Stimulated activated CD8-positive, alpha-beta memory T cell treated with anti-CD3 and anti-CD28 coated beads, Interleukin-7, amount 100 ng/mL, for 1 hour (primary cell): ENCODE measurements at regions not wholly inside any gene's neighbourhood (a gene's known extent, or its start where the extent isn't known, plus 50 kb on each side); places are given as distances from the start of the nearest gene placed in this dataset.
"Not testable (repeated sequence)": the region's sequence is repeated elsewhere in the genome, so short reads cannot be mapped to it uniquely, and the experiment has no call there.

Experiments
- DNase-seq, 2 donors: peaks; one replicate each; pipeline ENCODE4 v3.0.0-alpha.2; 2020; ENCODE audit warnings: low read depth in 2 of 2

DNA sequence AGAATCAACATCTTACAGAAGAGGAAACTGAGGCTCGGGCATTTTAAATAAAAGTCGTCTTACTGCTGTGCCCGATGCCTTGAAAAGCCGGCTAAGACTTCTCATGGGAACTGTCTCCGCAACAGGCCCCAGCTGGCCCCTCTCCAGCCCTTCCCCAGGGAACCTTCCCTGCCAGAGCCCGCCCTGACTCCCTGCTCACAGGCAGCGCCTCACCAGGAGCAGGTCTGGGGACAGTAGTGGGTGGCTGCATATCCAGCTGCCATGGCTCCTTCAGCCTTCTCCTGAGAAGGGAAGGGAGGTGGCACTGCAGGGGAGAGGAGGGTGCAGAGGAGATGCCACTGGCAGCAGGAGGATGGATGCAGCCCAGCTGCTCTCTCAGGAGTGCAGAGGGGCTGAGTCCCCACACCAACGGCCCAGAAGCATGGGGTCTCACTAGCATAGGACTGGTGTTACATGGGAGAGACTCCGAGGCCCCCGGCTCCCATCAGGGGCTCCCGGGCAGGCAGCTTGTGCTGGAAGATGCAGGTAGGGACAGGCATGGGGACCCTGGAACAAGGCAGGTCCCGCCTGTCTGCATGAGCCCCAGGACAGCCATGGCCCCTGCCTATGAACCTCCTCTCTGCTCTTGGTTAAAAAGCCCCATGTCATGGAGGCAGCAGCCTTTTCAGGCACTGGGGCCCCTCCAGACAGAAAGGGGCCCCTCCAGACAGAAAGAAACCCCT is 216.4 kb upstream of the SGCG start:
- no peak for DNase-seq

DNA sequence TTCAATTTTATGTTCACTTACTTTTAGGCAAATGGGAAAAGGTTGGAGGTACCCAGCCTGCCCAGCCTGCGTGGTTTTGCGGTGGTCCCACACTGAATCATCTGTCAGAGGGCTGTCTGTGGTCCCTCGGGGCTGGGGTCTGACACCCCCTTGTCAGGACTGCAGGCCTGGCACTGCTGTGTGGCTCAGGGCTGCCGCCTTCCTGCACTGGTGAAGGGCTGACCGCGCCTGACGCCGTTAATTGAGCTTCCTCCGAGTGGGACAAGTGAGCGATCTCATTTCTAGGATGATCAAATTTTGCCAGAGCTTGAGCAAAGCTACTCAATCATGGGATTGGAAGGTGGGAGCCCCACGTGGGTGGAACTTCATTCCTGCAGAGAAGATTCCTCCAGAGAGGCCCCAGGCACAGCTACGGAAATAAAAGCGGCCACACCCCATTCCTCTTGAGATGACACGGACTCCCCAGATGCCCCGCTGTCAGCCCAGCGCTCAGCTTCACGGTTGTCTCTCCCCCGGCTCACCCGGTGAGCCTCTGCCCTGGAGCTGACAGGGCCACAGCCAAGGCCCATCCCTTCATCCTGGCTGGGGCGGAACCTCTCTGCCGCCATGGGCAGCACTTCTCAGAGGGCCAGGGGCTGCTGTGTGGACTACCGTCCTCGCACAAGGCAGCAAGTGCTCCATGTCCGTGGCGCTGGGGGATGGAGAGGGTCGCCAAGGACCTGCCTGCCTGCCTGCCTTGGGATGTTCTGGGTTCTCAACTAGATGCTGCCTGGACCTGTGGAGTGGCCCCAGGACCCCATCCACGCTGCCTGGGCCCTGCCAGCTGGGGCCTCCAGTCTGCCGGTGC is 215.5 kb upstream of the SGCG start:
- DNase-seq: not testable (repeated sequence)

DNA sequence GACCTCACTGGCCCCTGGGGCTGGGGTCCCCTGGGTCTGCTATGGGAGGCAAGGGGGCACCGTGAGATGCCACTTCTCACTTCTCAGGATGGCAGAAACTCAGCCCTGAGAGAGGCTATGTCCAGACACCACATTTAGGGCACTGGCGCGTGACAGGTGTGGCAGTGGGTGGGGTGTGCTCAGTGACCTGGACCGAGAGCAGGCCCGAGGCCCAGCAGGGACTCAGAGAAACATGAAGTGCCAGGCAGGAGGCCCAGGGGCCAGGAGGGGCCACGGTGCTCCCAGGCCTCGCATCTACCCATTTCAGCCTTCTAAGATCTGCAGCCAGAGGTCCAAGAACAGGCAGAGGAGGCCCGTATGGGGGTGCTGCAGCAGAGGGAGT is 214.9 kb upstream of the SGCG start:
- not testable (repeated sequence) for DNase-seq

- DNase-seq: not testable (repeated sequence)
These were observed 214.0 kb upstream of the SGCG start for GRCh38 chr13:22966753-22967152.

DNA sequence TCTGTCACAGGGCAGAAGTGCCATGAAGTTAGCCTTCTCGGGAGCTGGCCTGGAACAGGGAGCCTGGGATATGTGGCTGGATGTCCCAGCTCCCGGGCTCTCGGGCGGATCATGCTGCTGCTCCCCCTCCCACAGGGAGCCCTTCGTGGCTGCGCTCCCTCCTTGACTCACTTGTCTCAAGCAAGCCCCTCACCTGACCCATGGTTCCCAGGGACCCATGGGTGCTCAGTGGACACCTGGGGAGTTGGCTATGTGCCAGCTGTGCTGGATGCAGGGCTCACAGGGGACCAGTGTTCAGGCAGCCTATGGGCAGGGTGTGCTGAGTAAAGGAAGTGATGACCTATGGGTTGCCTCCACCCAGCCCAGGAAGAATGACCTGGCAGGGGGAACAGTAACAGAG is 213.1 kb upstream of the SGCG start:
- DNase-seq: no peak

DNA sequence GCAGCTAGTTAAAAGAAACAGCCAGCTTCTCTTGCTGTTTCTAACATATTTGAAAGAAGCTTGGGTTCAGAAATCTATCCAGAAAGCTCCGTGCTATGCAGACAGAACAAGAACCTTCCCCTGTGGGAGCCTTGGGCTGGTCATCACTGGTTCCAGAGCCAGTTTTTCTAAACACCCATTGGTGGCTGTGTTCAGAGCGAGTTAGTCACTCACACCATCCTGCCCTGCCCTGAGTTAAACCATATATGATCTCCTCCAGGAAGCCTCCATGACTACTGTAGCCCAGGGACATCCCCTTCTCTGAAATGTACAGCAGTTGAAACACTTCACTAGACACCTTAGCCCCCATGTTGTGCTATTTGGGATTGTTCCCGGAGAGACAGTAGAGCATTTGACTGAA is 200.8 kb upstream of the SGCG start:
- DNase-seq: no peak

- DNase-seq: no peak
These were observed 199.8 kb upstream of the SGCG start for GRCh38 chr13:22980936-22981335.

DNA sequence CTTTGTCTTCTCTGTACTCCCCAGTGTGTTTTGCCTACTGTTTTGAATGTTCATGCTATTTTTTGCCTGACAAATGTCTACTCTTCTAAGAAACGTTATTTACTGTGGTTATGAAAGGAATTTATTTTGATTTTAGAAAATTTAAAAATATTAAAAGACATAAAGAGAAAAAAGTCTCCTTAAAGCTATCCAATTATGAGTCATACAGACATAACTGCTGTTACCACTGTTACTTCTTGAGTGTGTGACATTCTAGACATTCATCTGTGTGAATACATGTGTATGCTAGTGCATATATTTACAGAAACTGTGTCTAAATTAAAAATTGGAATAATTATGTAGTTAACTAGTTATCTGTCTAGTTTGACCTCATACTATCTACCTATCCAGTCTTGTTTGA is 187.6 kb upstream of the SGCG start:
- DNase-seq: no peak

DNA sequence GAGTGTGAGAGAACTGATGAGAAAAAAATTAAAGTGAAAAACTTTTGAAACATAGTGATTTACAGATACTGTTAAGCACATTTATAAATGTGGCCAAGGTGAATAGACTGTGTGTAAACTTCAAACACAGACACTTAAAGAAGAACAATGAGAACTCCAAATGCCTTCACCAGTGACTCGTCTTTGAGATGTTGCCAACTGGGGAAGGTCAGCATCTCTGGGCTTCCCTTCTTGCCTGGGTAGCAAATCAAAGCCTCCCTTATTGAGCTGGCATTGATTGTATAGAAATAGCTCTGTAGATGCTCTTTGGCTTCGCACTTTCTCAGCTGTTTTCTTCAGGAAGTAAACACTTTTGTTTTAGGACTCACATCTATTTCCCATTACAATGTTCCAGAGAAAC is 177.3 kb upstream of the SGCG start:
- no peak for DNase-seq

DNA sequence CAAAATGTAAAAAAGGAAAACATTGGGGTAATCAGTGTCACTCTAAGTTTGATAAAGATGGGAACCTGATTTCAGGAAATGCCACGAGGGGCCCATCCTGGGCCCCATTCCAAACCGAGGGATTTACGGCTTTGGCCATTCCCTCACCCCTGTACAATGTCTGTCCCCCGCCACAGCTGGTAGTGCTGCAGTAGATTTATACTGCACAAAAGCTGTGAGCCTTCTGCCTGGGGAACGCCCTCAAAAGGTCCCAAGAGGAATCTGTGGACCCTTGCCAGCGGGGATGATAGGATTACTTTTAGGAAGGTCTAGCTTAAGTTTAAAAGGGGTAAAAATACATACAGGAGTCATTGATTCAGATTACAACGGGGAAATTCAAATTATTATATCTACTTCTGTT is 173.4 kb upstream of the SGCG start:
- DNase-seq: no peak

DNA sequence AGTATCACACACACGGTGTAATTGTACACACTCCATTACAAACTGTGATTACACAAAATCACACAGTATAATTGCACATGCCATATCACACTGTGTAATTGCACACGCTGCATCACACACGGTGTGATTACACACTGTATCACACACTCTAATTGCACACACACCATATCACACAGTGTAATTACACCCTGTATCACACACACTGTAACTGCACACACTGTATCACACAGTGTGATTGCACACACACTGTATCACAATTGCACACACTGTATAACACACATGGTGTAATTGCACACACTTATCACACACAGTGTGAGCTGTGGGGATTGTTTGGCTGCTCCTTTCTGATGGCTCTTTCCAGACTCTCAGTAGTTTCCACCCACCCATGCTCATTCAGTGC is 162.6 kb upstream of the SGCG start:
- no peak for DNase-seq

- DNase-seq: no peak
These were observed 160.4 kb upstream of the SGCG start for GRCh38 chr13:23020246-23020843.

GRCh38 chr13:23021906-23022305 is 158.9 kb upstream of the SGCG start:
- DNase-seq: no peak

DNA sequence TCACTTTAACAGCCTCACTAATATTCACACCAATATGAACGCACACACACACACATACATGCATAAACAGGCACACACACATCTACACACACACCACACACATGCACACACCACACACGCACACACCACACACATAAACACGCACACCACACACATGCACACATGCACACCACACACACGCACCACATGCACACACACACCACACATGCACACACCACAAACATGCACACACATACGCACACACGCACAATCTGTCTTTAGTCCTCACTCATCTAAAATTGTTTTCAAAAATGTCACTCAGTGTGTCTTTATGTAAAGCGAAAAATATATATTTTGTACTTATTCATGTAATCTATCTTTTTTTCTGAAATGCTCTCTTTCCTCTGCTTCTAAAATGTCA is 158.1 kb upstream of the SGCG start:
- DNase-seq: no peak

DNA sequence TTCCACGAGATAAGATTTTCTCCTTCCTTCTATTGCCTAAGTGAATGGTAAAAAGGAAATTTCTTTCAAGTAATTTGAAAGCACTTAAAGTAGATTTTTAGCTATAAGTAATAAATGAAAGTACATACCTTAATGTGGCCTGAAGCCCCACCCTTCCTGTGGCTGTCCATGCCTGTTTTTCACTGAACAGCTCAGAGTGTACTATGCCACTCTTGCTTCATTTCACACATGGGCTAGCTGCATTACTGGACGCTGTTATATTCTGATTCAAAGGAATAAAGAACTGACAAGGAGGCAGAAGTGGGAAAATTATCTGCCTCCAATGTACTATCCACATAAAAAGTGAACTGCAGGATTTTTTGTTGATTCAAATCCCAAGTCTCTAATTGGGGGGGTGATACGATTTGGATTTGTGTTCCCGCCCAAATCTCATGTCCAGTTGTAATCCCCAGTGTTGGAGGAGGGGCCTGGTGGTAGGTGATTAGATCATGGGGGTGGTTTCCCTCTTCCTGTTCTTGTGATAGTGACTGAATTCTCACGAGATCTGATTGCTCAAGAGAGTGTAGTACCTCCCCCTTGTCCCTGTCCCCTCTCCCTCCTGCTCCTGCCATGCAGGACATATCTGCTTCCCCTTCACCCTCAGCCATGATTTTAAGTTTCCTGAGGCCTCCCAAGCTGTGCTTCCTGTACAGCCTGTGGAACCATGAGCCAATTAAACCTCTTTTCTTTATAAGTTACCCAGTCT is 154.7 kb upstream of the SGCG start:
- DNase-seq: no peak

DNA sequence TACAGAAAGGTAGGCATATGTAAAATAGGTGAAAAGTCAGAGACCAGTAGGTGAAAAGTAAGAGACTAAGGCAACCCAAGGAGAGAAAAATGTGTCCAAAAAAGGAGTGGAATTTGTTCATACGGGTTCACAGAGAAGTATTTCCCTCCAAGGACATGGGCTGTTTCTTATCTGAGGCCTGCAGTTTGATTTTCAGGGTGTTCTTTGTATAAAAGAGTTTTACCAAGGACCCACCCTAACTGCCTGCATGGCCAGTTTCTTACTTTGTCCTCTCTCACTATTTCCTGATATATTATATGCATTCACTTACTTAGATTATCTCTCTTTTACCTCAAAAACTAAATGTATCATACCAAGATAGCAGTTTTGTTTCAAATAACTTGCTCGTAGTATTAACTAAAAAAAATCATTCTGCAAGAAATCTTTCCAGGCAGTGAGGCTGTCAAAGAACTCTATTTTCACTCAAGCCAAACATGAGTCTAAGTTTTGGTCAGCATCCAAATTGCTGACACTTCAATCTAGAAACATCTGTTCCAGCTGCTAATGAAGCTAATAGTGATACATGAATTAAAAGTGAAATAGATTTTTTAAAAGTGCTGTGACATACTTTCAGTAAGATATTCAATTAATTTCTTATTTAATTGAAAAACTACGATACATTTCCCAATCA is 141.4 kb upstream of the SGCG start:
- no peak for DNase-seq

DNA sequence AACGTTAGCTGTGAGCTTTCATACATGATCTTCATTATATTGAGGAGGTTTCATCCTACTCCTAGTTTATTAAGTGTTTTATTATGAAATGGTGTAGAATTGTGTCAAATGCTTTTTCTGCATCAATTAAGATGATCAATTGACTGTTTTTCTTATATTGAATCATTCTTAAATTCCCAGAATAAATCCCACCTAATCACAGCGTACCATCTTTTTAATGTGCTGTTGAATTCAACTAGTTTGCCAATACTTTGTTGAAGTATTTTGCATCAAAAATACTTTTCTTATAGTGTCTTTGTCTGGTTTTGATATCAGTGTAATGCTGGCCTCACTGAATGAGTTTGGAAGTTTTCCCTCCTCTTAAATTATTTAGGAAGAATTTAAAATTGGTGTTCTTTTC is 138.6 kb upstream of the SGCG start:
- DNase-seq: no peak

GRCh38 chr13:23044906-23045305 is 135.9 kb upstream of the SGCG start:
- DNase-seq: no peak

- DNase-seq: no peak
These were observed 130.7 kb upstream of the SGCG start for GRCh38 chr13:23050126-23050525.

- DNase-seq: not testable (repeated sequence)
These were observed 127.1 kb upstream of the SGCG start for GRCh38 chr13:23053711-23054110.

GRCh38 chr13:23059173-23059572 is 121.6 kb upstream of the SGCG start:
- no peak for DNase-seq

GRCh38 chr13:23060959-23061358 is 119.8 kb upstream of the SGCG start:
- DNase-seq: no peak
